Ascending aorta (tissue), 2 donors: ENCODE measurements at regions not wholly inside any gene's neighbourhood (a gene's known extent, or its start where the extent isn't known, plus 50 kb on each side); places are given as distances from the start of the nearest gene placed in this dataset.

Source experiments
- DNase-seq, 2 donors: peaks; one replicate each; pipeline ENCODE4 v3.0.0-alpha.2; 2019; ENCODE audit warnings: low spot score in 2 of 2
- H3K27ac ChIP-seq, 2 donors: fragments of 200-600 bp; sonication (generic); one replicate each; pipeline ENCODE4 v1.5.1; 2016 to 2017; ENCODE audit warnings: mild to moderate bottlenecking in 1 of 2
- H3K27me3 ChIP-seq: fragments of 200-600 bp; sonication (generic); one replicate; pipeline ENCODE4 v1.5.1; 2017
- H3K36me3 ChIP-seq, 2 donors: fragments of 200-600 bp; sonication (generic); one replicate each; pipeline ENCODE4 v1.5.1; 2016
- H3K4me1 ChIP-seq, 2 donors: fragments of 200-600 bp; sonication (generic); one replicate each; pipeline ENCODE4 v1.5.1; 2016 to 2017; ENCODE audit warnings: mild to moderate bottlenecking in 1 of 2
- H3K4me3 ChIP-seq, 2 donors: fragments of 200-600 bp; sonication (generic); one replicate each; pipeline ENCODE4 v1.5.1; 2016 to 2017; ENCODE audit warnings: mild to moderate bottlenecking in 1 of 2
- H3K9me3 ChIP-seq, 2 donors: fragments of 200-600 bp; sonication (generic); one replicate each; pipeline ENCODE4 v1.5.1; 2016
- intact Hi-C: fragments of 100-400 bp; cut with DNase I; formaldehyde crosslinking; loops from one replicate; pipeline ENCODE4 v1.15.1; 2023
- TF ChIP-seq, protein P1 (sequence below), 3 experiments: fragments of 200-600 bp in 2 of 3; fragments of 450-650 bp in 1 of 3; sonication (generic) in 2 of 3; IDR thresholded peaks; one replicate each; pipeline ENCODE4 v1.5.1; 2016 to 2019; ENCODE audit warnings: antibody characterized with exemption in 3 of 3, mild to moderate bottlenecking in 1 of 3, moderate library complexity in 1 of 3

DNA sequence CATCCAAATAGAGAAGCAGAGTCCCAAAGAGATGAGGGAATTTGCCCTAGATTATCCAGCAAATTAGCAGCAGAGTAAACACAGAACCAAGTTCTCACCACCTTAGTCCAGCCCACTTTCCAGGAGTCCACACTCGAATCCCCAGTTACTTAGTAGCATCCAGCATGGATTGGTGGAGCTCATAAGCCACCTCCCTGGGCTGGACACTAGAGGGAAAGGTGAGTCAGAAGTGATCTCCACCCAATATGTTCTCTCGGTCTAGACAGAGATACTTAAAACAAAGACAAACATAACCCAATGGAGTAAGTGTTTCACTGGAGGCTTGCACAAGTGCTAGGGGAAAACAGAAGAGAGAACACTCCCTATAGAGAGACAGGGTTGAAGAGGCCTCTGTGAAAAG lies 105.1 kb upstream of the CPEB2 start:
- H3K36me3 ChIP-seq, result no peaks in the 10 kb centered on the region
- no peak overlapping the region for H3K4me3 ChIP-seq
- H3K27me3 ChIP-seq, result no peaks in the 10 kb centered on the region
- no peak overlapping the region for H3K27ac ChIP-seq
- H3K4me1 ChIP-seq, result no peaks in the 10 kb centered on the region
- intact Hi-C loops, result no loop called here
- TF ChIP-seq, protein P1, sequence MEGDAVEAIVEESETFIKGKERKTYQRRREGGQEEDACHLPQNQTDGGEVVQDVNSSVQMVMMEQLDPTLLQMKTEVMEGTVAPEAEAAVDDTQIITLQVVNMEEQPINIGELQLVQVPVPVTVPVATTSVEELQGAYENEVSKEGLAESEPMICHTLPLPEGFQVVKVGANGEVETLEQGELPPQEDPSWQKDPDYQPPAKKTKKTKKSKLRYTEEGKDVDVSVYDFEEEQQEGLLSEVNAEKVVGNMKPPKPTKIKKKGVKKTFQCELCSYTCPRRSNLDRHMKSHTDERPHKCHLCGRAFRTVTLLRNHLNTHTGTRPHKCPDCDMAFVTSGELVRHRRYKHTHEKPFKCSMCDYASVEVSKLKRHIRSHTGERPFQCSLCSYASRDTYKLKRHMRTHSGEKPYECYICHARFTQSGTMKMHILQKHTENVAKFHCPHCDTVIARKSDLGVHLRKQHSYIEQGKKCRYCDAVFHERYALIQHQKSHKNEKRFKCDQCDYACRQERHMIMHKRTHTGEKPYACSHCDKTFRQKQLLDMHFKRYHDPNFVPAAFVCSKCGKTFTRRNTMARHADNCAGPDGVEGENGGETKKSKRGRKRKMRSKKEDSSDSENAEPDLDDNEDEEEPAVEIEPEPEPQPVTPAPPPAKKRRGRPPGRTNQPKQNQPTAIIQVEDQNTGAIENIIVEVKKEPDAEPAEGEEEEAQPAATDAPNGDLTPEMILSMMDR (IDR thresholded peaks at IDR 0.05), result no peak
- no peak for DNase-seq
- H3K9me3 ChIP-seq, result no peaks in the 10 kb centered on the region

DNA sequence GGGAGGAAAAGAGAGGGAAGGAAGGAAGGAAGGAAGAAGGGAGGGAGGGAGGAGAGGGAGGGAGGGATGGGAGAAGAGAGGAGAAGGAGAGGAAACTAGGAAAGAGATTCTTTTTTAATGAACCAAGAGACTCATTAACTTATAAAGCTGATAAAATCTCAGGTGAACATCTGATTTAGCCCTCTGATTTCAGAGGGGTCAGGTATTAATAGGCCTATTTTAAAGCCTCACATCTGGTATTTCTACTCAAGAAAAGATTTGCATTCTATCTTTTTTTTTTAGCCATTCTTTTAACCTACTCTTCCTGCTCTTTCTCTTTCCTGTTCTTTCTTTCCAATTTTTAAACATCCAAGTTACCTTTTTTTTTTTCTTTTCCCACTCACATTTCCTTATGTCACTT lies 103.3 kb upstream of the CPEB2 start:
- Histone ChIP-seq H3K27ac (no peak overlapping the region), H3K9me3 (no peaks in the 10 kb centered on the region), H3K4me1 (no peaks in the 10 kb centered on the region), H3K27me3 (no peaks in the 10 kb centered on the region), H3K4me3 (no peak overlapping the region), H3K36me3 (no peaks in the 10 kb centered on the region)
- TF ChIP-seq, protein P1 (IDR thresholded peaks at IDR 0.05), result no peak
- intact Hi-C loops, result no loop called here
- DNase-seq, result no peak

DNA sequence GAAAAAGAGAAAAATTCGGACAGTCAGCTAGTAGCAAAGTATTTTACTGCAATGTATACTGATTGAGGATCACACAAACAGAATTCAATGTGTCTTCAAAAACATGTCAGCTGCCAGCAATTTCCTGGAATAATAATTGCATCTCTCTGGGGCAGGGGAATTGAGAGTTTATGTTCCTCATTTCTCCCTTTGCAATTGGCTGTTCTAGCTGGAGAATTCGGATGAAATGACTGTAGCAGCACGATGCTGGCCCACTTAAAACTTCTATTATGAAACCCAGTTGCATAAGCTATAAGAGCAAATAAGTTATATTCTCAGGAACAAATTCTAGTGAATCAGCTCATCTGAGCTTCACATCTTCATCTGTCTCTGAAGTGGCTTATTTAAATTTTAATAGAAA lies 99.9 kb upstream of the CPEB2 start:
- H3K27ac ChIP-seq, result no peak overlapping the region
- H3K9me3 ChIP-seq, result no peaks in the 10 kb centered on the region
- H3K36me3 ChIP-seq, result no peaks in the 10 kb centered on the region
- TF ChIP-seq, protein P1 (IDR thresholded peaks at IDR 0.05), result no peak
- intact Hi-C loops, result no loop called here
- no peaks in the 10 kb centered on the region for H3K4me1 ChIP-seq
- no peaks in the 10 kb centered on the region for H3K27me3 ChIP-seq
- no peak for DNase-seq
- no peak overlapping the region for H3K4me3 ChIP-seq

DNA sequence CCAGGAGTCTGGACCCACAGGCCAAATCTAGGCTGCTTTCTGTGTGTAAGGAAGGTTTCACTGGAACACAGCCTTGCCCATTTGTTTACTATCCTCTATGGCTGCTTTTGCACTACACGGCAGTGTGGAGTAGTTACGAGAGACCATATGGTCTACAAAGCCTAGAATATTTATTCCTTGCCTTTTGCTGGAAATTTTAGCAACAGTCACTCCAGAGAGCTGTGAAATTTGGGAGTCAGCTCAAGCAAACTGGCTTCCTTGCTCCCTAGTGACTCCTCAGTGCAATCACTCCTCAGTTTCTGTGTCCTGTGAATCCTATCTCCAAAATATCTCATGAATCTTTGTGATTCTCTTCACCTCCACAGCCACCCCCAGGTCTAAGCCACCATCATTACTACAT lies 99.0 kb upstream of the CPEB2 start:
- DNase-seq, result no peak
- Histone ChIP-seq H3K36me3 (no peaks in the 10 kb centered on the region), H3K4me3 (no peak overlapping the region), H3K27ac (no peak overlapping the region), H3K9me3 (no peaks in the 10 kb centered on the region), H3K27me3 (no peaks in the 10 kb centered on the region), H3K4me1 (no peaks in the 10 kb centered on the region)
- intact Hi-C loops, result no loop called here
- TF ChIP-seq, protein P1 (IDR thresholded peaks at IDR 0.05), result no peak

DNA sequence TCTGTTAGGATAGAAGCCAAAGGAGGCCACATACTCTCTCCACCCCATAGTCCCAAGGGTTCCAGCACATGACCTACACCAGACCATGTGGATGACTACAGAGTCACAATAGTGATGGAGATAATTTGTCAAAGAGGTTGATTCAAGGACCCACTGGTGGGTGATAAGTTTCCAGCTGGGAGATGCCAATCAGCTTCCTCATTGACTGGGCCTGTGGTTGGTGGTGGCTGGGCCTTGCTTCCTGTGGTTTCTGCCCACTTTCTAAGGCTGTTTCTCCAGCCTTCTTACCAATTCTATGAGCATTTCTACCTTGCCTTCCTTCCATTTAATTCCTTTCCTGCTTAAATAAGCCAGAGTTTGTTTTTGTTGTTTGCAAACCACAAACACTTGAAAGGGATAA lies 95.5 kb upstream of the CPEB2 start:
- no peak overlapping the region for H3K27ac ChIP-seq
- H3K4me3 ChIP-seq, result no peak overlapping the region
- H3K36me3 ChIP-seq, result no peaks in the 10 kb centered on the region
- no peak for DNase-seq
- intact Hi-C loops, result no loop called here
- H3K4me1 ChIP-seq, result no peaks in the 10 kb centered on the region
- H3K27me3 ChIP-seq, result no peaks in the 10 kb centered on the region
- H3K9me3 ChIP-seq, result no peaks in the 10 kb centered on the region
- TF ChIP-seq, protein P1 (IDR thresholded peaks at IDR 0.05), result no peak

DNA sequence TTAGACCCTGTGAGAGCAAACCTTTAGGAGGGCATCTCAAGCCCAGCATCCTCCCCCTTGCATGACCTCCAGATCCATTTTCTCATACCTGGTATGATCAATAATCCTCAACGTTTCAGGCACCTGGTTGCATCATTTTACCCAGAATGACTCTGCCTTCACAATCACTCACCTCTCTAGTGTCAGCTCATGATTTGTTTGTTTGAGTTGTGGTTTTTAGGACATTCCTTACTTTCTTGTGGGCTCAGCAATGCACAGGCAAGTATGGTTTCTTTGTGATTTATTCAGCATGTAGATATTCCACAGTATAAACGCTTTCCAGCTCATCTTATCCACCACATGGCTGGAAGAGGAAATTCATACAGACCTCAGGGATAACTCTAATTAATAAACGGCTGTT lies 93.6 kb upstream of the CPEB2 start:
- Histone ChIP-seq H3K36me3 (no peaks in the 10 kb centered on the region), H3K4me3 (no peak overlapping the region), H3K27ac (no peak overlapping the region), H3K4me1 (no peaks in the 10 kb centered on the region), H3K9me3 (no peaks in the 10 kb centered on the region), H3K27me3 (no peaks in the 10 kb centered on the region)
- TF ChIP-seq, protein P1 (IDR thresholded peaks at IDR 0.05), result no peak
- DNase-seq, result no peak
- intact Hi-C loops, result no loop called here
